SK-N-MC (cell line): ENCODE measurements at regions not wholly inside any gene's neighbourhood (a gene's known extent, or its start where the extent isn't known, plus 50 kb on each side); places are given as distances from the start of the nearest gene placed in this dataset.

Experiments
- DNase-seq: peaks from one replicate; pipeline ENCODE4 v3.0.0-alpha.2; 2011; ENCODE audit warnings: low read depth, low spot score
- H3K27ac ChIP-seq: fragments of 200-600 bp; sonication (generic); 2 replicates; pipeline ENCODE4 v1.5.1; 2016; ENCODE audit warnings: mixed run types
- H3K36me3 ChIP-seq: fragments of 200-600 bp; sonication (generic); 2 replicates; pipeline ENCODE4 v1.6.1; 2017; ENCODE audit warnings: antibody characterized with exemption, low read length, mixed read lengths; ENCODE audit not compliant: insufficient read depth
- H3K4me3 ChIP-seq: fragments of 200-600 bp; sonication (generic); 2 replicates; pipeline ENCODE4 v1.5.1; 2016
- H3K9ac ChIP-seq: fragments of 200-600 bp; sonication (generic); 2 replicates; pipeline ENCODE4 v1.8.0; 2017; ENCODE audit warnings: mixed run types, mixed read lengths; ENCODE audit not compliant: insufficient read length
- H3K9me3 ChIP-seq: fragments of 200-600 bp; sonication (generic); 2 replicates; pipeline ENCODE4 v1.6.1; 2017; ENCODE audit warnings: low read depth, mild to moderate bottlenecking, antibody characterized with exemption, low read length, moderate library complexity, mixed read lengths
- EZH2 ChIP-seq: fragments of 200-600 bp; sonication (generic); IDR thresholded peaks from one replicate; pipeline ENCODE4 v1.6.1; 2017; ENCODE audit warnings: antibody characterized with exemption
- FOXP2 ChIP-seq: optimal IDR thresholded peaks from 2 replicates; pipeline ENCODE3; 2011; ENCODE audit warnings: mild to moderate bottlenecking, moderate library complexity; ENCODE audit not compliant: insufficient read depth; ENCODE audit errors: extremely low read length, control extremely low read depth
- POLR2AphosphoS5 ChIP-seq: IDR thresholded peaks from 2 replicates; pipeline ENCODE4 v1.6.1; 2012; ENCODE audit warnings: mild to moderate bottlenecking, low read depth, low read length, borderline replicate concordance

DNA sequence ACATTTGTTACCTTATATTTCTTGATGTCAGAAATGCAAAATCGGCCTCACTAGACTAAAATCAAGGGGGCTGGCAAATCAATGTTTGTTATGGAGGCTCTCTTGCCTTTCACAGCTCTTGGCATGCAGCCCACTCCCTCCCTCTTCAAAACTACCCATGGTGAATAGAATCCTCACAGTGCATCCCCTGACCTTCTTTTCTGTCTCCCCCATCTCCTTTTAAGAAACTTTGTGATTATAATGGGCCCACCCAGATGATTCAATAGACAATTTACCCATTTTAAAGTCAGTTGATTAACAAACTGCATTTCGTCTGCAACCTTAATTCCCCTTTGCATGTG lies 184.0 kb downstream of the PCDH7 start:
- H3K4me3 ChIP-seq: no peak overlapping the region
- DNase-seq: no peak
- H3K9me3 ChIP-seq: no peaks in the 10 kb centered on the region
- H3K36me3 ChIP-seq: no peaks in the 10 kb centered on the region
- no peak for TF ChIP-seq FOXP2
- TF ChIP-seq POLR2AphosphoS5: no peak
- TF ChIP-seq EZH2: no peak
- no peak overlapping the region for H3K9ac ChIP-seq
- H3K27ac ChIP-seq: no peak overlapping the region

DNA sequence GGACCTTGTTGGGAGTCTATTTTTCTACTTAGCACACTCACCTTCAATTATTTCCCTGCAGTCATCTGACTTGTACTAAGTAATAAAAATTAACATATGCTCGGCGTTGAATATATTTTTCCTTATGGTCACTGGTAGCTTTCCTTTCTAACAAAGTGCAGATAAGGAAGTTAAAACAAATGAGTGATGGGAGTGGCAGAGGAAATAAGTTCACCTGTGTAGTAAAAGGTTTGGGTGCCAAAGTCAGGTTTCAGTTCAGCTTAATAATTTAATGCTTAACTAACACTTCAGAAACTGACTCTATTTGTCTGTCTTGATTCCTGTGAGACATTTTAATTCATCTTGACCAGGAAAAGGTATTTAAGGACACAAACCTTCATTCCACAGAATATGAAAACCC lies 184.4 kb downstream of the PCDH7 start:
- DNase-seq: no peak
- Histone ChIP-seq H3K27ac (no peak overlapping the region), H3K36me3 (no peaks in the 10 kb centered on the region), H3K9me3 (no peaks in the 10 kb centered on the region), H3K9ac (no peak overlapping the region), H3K4me3 (no peak overlapping the region)
- TF ChIP-seq POLR2AphosphoS5 (no peak), FOXP2 (no peak), EZH2 (no peak)

DNA sequence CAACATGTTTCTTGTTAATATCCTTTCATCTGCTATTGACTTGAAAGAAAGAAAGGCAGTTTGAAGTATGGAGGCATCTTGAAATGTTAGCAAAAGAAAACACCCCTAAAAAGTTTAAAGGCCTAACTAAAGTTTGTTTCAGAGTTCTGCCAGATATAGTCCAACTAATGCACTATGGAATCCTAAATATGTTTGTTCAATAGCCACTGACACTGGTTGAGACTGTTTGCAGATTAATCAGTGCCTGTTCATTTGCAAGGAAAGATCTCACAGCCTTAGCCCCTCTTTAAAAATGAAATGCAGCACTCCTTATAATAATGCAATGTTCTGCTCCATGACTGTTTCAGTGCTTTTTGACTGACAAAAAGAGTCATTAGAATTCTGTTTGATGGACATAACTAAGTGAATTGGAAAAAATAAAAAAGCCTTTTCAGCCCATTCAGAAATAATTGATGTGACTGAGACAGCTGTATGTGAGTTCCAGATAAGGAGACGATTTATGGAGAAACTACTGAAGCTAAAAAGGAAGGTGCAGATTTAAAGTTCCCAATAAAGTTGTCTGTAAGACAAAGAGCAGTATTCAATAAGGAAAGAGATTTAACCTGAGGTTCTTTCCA lies 192.0 kb downstream of the PCDH7 start:
- DNase-seq: no peak
- no peak overlapping the region for H3K4me3 ChIP-seq
- H3K36me3 ChIP-seq: no peaks in the 10 kb centered on the region
- no peak for TF ChIP-seq FOXP2
- no peak for TF ChIP-seq POLR2AphosphoS5
- TF ChIP-seq EZH2: no peak
- H3K9ac ChIP-seq: no peak overlapping the region
- H3K27ac ChIP-seq: no peak overlapping the region
- no peaks in the 10 kb centered on the region for H3K9me3 ChIP-seq

DNA sequence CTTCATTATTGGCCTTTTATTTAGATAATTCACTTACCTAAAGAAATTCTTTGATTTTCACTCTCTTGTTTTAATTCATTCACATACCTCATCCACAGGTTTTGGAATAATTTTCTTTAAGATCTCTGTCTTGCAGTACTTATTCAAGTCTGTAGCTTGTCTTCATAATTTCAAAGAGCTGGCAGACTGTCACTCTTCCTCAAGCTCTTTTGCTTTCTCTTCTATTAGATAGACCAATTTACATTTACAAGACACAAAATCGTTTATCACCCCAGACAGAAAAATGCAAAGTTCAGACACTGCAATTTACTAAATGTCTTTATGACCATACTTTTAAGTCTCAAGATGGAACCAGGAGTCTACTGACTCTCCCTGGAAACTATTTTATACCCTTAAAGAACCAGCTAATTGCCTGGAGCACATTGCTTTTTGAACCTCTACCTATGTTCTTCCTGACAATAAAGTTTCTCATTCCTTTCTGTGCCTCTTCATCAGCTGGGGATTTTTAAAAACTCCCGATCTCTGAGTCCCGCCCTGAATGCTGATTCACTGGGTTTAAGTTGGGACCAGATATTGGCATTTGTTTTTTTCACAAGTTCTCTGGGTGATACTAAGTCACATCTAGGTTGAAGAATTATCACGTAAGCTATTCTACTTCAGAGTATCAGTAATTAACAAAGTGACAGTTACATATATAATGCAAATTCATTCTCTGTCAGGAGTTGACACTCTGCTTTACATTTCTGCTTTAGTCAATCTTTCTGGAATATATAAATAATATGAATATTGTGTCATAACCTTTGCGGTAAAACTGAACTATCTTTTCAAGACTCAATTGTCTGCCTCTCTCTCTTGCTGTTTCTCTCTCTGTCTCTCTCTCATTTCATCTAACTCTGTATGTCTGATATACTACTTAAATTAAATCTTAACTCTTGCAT lies 196.4 kb downstream of the PCDH7 start:
- DNase-seq: no peak
- Histone ChIP-seq H3K4me3 (no peak overlapping the region), H3K9me3 (no peaks in the 10 kb centered on the region), H3K27ac (no peak overlapping the region), H3K9ac (no peak overlapping the region), H3K36me3 (no peaks in the 10 kb centered on the region)
- TF ChIP-seq EZH2: no peak
- TF ChIP-seq POLR2AphosphoS5: no peak

DNA sequence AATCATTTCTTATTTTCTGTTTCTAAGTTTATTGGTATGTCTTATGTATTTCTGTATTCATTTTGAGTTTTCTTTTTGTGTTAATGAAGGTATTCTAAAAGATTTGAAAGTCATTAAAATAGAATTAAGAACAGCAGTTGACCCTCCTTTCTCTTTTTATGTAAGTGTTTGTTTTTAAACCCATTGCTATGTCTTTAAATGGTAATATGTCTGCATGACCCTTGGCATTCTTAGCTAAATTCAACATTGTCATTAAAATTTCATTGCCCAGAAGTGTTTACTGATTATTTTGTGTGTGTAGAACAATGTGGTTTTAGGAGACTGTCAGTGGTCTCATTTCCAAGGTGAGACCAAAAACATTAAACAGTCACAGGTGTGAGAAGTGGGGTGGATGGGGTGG lies 197.8 kb downstream of the PCDH7 start:
- no peak overlapping the region for H3K27ac ChIP-seq
- TF ChIP-seq POLR2AphosphoS5: no peak
- TF ChIP-seq EZH2: no peak
- TF ChIP-seq FOXP2: no peak
- no peak for DNase-seq
- no peaks in the 10 kb centered on the region for H3K9me3 ChIP-seq
- no peak overlapping the region for H3K4me3 ChIP-seq
- no peak overlapping the region for H3K9ac ChIP-seq
- H3K36me3 ChIP-seq: no peaks in the 10 kb centered on the region

DNA sequence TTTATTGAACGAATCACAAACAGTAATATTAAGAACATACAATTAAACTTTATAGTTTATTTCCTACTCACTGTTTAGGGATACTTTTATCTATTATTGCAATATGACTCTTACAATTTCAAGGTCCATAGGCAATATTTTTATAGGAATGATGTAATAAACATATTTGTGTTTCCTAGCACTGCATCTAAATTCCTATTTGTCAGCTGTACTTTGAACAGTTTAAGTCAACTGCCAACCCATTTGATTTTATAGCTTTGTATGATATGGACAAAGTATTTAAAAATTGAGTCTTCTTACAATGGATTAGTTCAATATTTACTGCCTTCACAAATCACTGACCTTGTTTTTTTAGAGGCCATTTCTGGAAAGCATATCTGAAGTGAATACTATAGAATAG lies 199.3 kb downstream of the PCDH7 start:
- no peak for TF ChIP-seq POLR2AphosphoS5
- no peak for TF ChIP-seq FOXP2
- no peak for TF ChIP-seq EZH2

DNA sequence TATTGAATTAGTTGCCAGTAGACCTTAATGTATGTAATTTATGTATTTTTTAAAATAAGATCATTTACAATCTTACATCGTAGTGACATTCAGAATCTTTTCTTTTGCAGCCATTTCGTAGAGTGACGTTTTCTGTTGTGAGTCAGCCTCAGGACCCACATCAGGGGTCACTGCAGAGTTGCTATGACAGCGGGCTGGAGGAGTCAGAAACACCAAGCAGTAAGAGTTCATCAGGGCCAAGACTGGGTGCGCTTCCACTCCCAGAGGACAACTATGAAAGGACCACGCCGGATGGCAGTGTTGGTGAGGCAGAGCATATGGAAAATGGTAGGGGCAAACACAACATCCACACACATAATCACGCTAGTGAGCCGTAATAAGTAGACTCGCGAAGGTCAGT lies 199.9 kb downstream of the PCDH7 start:
- H3K4me3 ChIP-seq: no peak overlapping the region
- no peak overlapping the region for H3K9ac ChIP-seq
- TF ChIP-seq POLR2AphosphoS5 (no peak), EZH2 (no peak), FOXP2 (no peak)
- H3K27ac ChIP-seq: no peak overlapping the region
- no peaks in the 10 kb centered on the region for H3K9me3 ChIP-seq
- no peaks in the 10 kb centered on the region for H3K36me3 ChIP-seq
- DNase-seq: no peak

More for the DNA sequence above, 199.3 kb downstream of the PCDH7 start:
- DNase-seq: no peak
- H3K9ac ChIP-seq: no peak overlapping the region
- no peak overlapping the region for H3K27ac ChIP-seq
- no peak overlapping the region for H3K4me3 ChIP-seq
- no peaks in the 10 kb centered on the region for H3K36me3 ChIP-seq
- H3K9me3 ChIP-seq: no peaks in the 10 kb centered on the region

DNA sequence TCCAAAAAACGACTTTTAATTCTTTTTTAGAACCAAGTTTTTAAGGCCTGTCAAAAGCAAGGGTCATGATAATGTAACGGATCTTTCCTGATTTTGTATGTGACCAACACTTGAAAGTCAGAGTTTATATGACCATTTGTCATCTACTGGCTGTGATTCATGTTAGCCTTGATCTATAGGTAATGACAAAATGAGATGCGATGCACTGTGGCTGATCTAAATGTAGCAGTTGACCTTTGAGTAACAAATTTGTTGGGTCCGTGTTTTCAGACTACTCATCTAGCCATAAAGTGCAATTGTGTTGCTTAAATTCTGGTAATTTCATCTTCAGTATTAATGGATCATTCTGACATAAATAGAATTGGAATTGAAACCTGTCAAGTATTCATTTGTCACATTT lies 202.5 kb downstream of the PCDH7 start:
- TF ChIP-seq EZH2 (no peak), POLR2AphosphoS5 (no peak), FOXP2 (no peak)
- H3K36me3 ChIP-seq: no peaks in the 10 kb centered on the region
- DNase-seq: no peak
- no peak overlapping the region for H3K4me3 ChIP-seq
- H3K27ac ChIP-seq: no peak overlapping the region
- no peaks in the 10 kb centered on the region for H3K9me3 ChIP-seq
- H3K9ac ChIP-seq: no peak overlapping the region

DNA sequence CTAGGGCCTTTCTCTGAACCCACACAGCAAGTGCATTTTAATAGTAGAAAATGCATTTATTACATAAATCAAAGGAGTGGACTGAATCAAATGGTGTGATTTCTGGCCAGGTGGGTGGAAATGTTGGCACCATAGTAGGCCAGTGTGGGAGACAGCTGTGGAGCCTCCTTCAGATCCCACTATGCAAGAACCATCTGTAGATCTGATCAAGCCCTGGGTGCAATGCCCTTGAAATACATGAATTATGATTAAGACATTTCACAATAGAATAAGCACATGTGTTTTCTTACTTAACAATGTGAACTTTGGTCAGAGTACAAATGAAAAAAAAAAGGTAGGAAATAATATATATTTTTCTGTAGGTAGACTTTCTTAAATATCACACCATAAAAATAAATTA lies 204.3 kb downstream of the PCDH7 start:
- Histone ChIP-seq H3K4me3 (no peak overlapping the region), H3K9ac (no peak overlapping the region), H3K9me3 (no peaks in the 10 kb centered on the region), H3K36me3 (no peaks in the 10 kb centered on the region), H3K27ac (no peak overlapping the region)
- DNase-seq: no peak
- TF ChIP-seq FOXP2: no peak
- no peak for TF ChIP-seq POLR2AphosphoS5
- TF ChIP-seq EZH2: no peak
